ENCODE measurements at regions not wholly inside any gene's neighbourhood (a gene's known extent, or its start where the extent isn't known, plus 50 kb on each side); places are given as distances from the start of the nearest gene placed in this dataset.

DNA sequence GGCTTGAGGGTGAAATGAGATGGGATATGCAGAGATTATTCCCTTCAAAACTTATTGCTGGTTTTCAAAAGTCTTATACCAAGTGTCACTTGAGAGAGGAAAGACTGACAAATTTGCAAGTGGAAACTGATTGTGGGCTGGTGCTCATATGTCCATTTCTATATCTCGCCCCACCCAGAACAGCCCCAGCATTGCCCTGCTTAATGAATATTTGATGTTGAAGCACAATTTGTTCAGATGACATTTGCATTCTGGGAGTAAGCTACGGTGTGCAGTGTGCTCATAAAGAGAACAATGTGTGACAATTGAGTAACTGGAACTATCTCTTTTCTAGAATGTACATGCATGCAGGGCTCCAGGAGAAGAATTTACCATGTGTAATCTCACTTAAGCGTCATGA, 223.5 kb upstream of the TRPC5 start:
- no peak overlapping the region for H3K4me3 ChIP-seq (ENCODE audit: low read length)
- DNase-seq (ENCODE audit: low read depth): no peak
- TF ChIP-seq, protein P1, sequence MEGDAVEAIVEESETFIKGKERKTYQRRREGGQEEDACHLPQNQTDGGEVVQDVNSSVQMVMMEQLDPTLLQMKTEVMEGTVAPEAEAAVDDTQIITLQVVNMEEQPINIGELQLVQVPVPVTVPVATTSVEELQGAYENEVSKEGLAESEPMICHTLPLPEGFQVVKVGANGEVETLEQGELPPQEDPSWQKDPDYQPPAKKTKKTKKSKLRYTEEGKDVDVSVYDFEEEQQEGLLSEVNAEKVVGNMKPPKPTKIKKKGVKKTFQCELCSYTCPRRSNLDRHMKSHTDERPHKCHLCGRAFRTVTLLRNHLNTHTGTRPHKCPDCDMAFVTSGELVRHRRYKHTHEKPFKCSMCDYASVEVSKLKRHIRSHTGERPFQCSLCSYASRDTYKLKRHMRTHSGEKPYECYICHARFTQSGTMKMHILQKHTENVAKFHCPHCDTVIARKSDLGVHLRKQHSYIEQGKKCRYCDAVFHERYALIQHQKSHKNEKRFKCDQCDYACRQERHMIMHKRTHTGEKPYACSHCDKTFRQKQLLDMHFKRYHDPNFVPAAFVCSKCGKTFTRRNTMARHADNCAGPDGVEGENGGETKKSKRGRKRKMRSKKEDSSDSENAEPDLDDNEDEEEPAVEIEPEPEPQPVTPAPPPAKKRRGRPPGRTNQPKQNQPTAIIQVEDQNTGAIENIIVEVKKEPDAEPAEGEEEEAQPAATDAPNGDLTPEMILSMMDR (conservative IDR thresholded peaks at IDR 0.05; ENCODE audit: low read depth, low read length): no peak

DNA sequence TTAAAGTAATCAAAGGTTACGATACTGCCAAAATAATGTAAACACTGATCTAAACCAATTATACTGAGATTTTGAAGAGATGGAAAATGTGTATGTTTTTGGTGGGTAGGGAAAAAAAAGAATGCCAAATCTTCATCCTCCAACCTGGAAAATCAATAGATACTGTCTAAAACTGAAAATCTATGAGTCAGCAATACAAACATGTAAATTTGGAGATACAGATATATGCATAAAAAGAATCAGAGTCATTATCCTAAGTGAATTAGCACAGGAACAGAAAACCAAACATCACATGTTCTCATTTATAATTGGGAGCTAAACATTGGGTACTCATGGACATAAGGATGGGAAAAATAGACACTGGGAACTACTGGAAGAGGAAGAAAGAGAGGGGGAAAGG, 197.4 kb upstream of the TRPC5 start:
- no peak for DNase-seq (ENCODE audit: low read depth)
- TF ChIP-seq, protein P1 (conservative IDR thresholded peaks at IDR 0.05; ENCODE audit: low read depth, low read length): no peak
- H3K4me3 ChIP-seq (ENCODE audit: low read length): no peak overlapping the region

DNA sequence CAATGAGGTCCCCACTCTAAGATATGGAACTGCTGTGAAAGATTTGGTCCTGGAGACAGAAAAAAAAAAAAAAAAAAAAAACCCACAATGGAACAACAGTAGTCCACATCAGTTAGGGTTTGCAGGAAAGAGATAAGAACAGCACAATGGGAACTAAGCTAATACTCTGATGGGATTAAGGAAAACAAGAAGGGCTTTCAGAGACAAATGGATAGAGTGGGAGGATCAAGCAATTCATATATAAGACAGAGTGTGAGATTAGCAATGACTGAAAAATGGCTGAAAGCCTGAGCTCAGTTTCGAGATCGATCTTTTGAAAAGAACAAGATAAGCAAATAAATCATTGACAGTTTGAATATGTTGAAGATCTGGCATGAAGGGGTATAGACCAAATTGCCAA, 188.4 kb upstream of the TRPC5 start:
- H3K4me3 ChIP-seq (ENCODE audit: low read length): no peak overlapping the region
- no peak for DNase-seq (ENCODE audit: low read depth)
- TF ChIP-seq, protein P1 (conservative IDR thresholded peaks at IDR 0.05; ENCODE audit: low read depth, low read length): no peak

DNA sequence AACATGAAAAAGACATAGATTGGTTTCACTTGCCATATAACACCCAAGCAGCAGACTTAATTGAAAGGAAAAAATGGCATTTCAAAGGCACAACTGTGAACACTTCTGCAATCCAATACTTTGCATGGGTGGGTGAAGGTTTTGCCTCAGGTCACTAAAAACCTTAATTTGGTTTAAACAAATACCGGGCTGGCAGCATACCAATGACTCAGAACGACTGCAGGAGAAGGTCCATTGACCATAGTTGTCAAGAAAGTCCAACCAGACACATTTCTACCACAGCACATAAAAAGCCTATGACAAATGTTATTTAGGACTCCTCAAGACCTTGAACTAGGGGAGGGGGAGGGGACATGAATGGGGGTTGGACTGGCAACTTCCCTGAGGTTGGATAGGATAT, 183.6 kb upstream of the TRPC5 start:
- no peak for DNase-seq (ENCODE audit: low read depth)
- TF ChIP-seq, protein P1 (conservative IDR thresholded peaks at IDR 0.05; ENCODE audit: low read depth, low read length): no peak
- no peak overlapping the region for H3K4me3 ChIP-seq (ENCODE audit: low read length)

DNA sequence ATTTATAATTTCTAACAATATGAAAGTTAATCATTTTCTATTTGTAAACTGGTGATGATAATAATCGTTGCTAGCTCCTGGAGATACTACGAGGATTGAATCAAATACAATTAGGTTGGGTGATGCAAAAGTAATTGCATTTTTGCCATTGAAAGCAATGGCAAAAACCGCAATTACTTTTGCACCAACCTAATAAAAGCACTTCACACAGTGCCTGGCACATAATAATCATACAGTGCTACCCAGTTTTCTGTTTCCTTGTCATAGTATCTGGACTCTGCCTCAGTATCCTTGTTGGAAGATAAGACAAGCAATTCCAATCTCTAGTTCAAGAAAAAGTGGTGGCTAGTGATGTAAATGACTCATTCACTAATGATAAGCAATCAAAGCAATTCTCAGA, 176.8 kb upstream of the TRPC5 start:
- TF ChIP-seq, protein P1 (conservative IDR thresholded peaks at IDR 0.05; ENCODE audit: low read depth, low read length): no peak
- no peak overlapping the region for H3K4me3 ChIP-seq (ENCODE audit: low read length)
- DNase-seq (ENCODE audit: low read depth): no peak

DNA sequence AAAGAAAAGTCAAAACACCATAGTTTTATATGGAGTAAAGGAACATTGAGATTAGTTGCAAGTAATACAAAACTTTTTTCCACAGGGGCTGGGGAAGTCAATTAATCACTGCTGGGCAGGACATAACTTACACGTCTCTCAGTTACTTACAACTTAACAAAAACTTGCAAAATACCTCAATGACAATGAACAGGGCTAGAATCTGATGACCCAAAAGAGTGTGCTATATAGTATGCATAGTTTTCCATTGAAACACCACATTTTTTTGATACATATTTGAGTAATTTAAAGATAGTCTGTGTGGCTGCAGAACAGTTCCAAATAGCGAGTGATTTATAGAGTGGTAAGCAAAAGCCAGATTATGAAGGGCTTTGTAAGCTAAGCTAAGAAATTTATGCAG, 172.3 kb upstream of the TRPC5 start:
- DNase-seq (ENCODE audit: low read depth): no peak
- TF ChIP-seq, protein P1 (conservative IDR thresholded peaks at IDR 0.05; ENCODE audit: low read depth, low read length): no peak
- no peak overlapping the region for H3K4me3 ChIP-seq (ENCODE audit: low read length)

DNA sequence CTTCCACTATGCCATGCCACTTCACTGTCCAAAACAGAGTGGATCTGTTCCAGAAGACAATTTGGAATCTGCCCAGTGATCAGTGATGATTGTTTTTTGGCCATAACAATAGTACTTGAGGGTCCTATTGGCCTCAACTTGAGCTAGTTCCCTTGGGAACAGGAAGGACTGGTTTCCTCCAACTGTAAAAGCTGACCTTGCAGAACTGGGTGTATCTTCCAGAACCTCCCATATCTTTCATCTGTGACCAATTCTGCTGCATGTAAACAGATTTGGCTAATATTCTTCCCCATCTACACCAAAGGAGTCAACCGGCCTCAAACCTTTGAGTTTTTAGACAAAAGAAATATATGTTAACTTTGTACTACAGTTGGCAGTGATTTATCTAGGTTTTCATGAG, 165.1 kb upstream of the TRPC5 start:
- H3K4me3 ChIP-seq (ENCODE audit: low read length): no peak overlapping the region
- TF ChIP-seq, protein P1 (conservative IDR thresholded peaks at IDR 0.05; ENCODE audit: low read depth, low read length): no peak
- no peak for DNase-seq (ENCODE audit: low read depth)

All from retinal pigment epithelial cell (primary cell).